GM12865 (cell line): ENCODE measurements at regions not wholly inside any gene's neighbourhood (a gene's known extent, or its start where the extent isn't known, plus 50 kb on each side); places are given as distances from the start of the nearest gene placed in this dataset.
"Not testable (repeated sequence)": the region's sequence is repeated elsewhere in the genome, so short reads cannot be mapped to it uniquely, and the experiment has no call there.

Experiments used
- DNase-seq: peaks from one replicate; pipeline ENCODE4 v3.0.0; 2010; ENCODE audit warnings: low read depth
- H3K4me3 ChIP-seq: 2 replicates; pipeline ENCODE4 v1.5.1; 2011; ENCODE audit warnings: mild to moderate bottlenecking, low read depth, low read length, control low read depth
- CTCF ChIP-seq: IDR thresholded peaks from 2 replicates; pipeline ENCODE4 v1.5.1; 2011; ENCODE audit warnings: low read length, control low read depth, low read depth, inconsistent platforms; ENCODE audit not compliant: insufficient read depth; ENCODE audit errors: missing control alignments

DNA sequence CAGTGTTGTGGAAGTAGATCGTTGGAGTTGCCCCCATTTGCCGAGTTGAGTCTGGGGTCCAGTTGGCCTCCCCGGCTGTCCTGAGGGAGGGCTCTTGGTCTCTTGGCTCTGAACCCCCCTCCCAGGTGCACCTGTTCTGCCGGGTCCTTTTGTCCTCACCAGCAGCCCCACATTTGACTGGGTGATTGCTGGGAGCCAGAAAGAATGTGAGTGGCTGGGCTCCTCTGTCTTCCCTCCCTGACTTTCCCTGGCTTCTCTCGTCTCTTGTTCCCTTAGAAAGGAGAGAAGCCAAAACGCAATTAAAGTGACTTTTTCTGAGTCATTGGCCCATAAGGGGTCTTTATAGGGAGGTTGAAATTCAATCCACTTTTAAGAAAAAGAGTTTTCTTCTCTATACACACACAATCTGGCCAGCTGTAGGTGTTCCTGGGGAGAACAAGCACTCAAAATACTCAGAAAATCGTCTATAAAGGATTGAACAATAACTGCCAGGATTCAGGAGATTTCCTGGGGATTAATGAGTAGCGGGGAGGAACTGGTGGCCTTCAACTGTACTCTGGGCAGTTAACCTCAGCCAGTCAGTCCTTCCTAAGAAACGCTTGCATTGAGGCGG is 131.0 kb downstream of the TMEM182 start:
- TF ChIP-seq CTCF = no peak
- H3K4me3 ChIP-seq = no peak overlapping the region
- no peak for DNase-seq

GRCh38 chr2:102893870-102894269 is 132.0 kb downstream of the TMEM182 start:
- no peak for DNase-seq
- no peak overlapping the region for H3K4me3 ChIP-seq
- TF ChIP-seq CTCF = no peak

GRCh38 chr2:102895376-102895775 is 133.5 kb downstream of the TMEM182 start:
- no peak overlapping the region for H3K4me3 ChIP-seq
- no peak for DNase-seq
- TF ChIP-seq CTCF = no peak

GRCh38 chr2:102909240-102909639 is 147.4 kb downstream of the TMEM182 start:
- not testable (repeated sequence) for H3K4me3 ChIP-seq, DNase-seq

DNA sequence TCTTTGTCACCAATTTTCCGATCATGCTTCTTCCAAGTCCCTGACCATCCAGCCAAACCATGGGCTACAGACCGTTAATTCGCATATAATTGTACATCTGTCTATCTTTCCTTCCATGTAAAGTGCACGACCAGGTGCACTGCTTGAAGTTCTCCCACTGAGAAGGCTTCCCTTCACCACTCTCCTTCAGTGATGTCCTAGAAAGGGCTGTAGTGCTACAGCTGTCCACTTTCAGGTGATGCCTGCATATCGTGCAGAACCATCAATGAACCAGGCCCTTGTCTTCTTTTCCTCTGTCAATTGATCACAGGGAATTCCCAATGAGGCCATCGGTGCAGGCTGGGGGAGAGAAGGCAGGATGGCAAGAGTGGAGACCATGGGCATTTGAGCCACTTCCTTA is 148.9 kb downstream of the TMEM182 start:
- DNase-seq = no peak
- no peak overlapping the region for H3K4me3 ChIP-seq
- no peak for TF ChIP-seq CTCF

GRCh38 chr2:102915128-102915527 is 153.3 kb downstream of the TMEM182 start:
- TF ChIP-seq CTCF = no peak
- H3K4me3 ChIP-seq = no peak overlapping the region
- no peak for DNase-seq

DNA sequence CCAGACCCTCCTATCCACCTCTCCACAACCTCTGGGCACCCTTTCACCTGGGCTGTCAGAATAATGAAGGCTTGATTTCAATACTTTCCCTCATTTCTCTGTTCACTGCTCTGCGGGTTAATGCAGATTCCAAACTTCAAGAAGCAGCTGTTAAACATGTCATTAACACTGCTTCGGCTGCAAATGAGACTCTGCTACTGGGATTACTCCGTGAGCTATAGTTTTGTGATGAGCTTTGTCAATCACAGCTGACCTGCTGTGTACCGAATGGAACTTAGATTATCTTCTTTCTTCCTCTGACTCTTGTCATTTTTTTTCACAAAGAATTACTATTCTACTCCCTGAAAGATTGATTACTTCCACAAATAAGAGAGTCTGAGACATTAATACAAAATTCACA is 160.5 kb downstream of the TMEM182 start:
- DNase-seq = no peak
- no peak for TF ChIP-seq CTCF
- no peak overlapping the region for H3K4me3 ChIP-seq
